ENCODE measurements at regions not wholly inside any gene's neighbourhood (a gene's known extent, or its start where the extent isn't known, plus 50 kb on each side); places are given as distances from the start of the nearest gene placed in this dataset.
"Not testable (repeated sequence)": the region's sequence is repeated elsewhere in the genome, so short reads cannot be mapped to it uniquely, and the experiment has no call there.

DNA sequence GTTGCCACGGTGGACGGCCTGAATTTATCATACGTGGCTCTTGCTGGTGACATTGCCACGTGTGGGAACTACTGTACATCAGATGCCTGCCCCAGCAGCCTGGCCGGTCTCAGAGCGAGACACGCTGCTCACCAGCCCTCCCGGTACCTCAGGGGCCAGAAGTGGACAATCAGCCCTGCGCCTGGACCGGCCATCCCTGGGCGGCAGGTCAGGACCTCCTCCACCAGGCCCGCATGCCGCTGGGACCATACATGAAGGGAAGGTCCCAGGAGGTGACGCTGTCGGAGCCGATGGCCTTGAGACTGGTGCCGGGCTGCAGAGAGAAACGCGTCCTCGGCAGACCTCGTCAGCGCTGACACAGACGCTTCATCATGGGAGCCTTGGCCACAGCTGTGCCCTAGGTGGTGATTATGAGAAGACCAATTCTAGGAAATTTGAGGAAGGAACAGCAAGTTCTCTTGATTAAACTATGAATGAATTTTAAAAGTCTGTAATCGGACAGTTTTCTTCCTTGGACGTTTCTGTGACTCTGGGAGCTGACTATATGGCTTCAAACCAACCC lies 5456.7 kb upstream of the TPTE start:
- not testable (repeated sequence) for TF ChIP-seq EZH2 (IDR thresholded peaks at IDR 0.05; ENCODE audit: borderline replicate concordance, low read length)
- TF ChIP-seq, protein P1, sequence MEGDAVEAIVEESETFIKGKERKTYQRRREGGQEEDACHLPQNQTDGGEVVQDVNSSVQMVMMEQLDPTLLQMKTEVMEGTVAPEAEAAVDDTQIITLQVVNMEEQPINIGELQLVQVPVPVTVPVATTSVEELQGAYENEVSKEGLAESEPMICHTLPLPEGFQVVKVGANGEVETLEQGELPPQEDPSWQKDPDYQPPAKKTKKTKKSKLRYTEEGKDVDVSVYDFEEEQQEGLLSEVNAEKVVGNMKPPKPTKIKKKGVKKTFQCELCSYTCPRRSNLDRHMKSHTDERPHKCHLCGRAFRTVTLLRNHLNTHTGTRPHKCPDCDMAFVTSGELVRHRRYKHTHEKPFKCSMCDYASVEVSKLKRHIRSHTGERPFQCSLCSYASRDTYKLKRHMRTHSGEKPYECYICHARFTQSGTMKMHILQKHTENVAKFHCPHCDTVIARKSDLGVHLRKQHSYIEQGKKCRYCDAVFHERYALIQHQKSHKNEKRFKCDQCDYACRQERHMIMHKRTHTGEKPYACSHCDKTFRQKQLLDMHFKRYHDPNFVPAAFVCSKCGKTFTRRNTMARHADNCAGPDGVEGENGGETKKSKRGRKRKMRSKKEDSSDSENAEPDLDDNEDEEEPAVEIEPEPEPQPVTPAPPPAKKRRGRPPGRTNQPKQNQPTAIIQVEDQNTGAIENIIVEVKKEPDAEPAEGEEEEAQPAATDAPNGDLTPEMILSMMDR (conservative IDR thresholded peaks at IDR 0.05 in 1 of 2, IDR thresholded peaks at IDR 0.05 in 1 of 2; ENCODE audit: extremely low read depth in 1 of 2, insufficient read depth in 1 of 2, low read depth in 1 of 2, low read length in 2 of 2) = not testable (repeated sequence)
